Kidney epithelial cell (primary cell): ENCODE measurements at regions not wholly inside any gene's neighbourhood (a gene's known extent, or its start where the extent isn't known, plus 50 kb on each side); places are given as distances from the start of the nearest gene placed in this dataset.
"Not testable (repeated sequence)": the region's sequence is repeated elsewhere in the genome, so short reads cannot be mapped to it uniquely, and the experiment has no call there.

Experiments
- DNase-seq: peaks from one replicate; pipeline ENCODE4 v3.0.0-alpha.2; 2010; ENCODE audit warnings: low read depth
- H3K27me3 ChIP-seq: 2 replicates; pipeline ENCODE4 v1.6.0; 2011; ENCODE audit warnings: low read length; ENCODE audit not compliant: control insufficient read depth, insufficient read depth
- H3K36me3 ChIP-seq: 2 replicates; pipeline ENCODE4 v1.5.1; 2011; ENCODE audit warnings: low read length; ENCODE audit not compliant: control insufficient read depth, insufficient read depth
- H3K4me3 ChIP-seq: 2 replicates; pipeline ENCODE4 v1.5.1; 2011; ENCODE audit warnings: low read depth, mild to moderate bottlenecking, control low read depth, low read length
- CTCF ChIP-seq: IDR thresholded peaks from 2 replicates; pipeline ENCODE4 v1.5.1; 2011; ENCODE audit warnings: mild to moderate bottlenecking, moderate library complexity, low read length, control low read depth, inconsistent platforms; ENCODE audit not compliant: insufficient read depth, poor library complexity, severe bottlenecking

- no peaks in the 10 kb centered on the region for H3K27me3 ChIP-seq
- TF ChIP-seq CTCF, result no peak
- no peak overlapping the region for H3K4me3 ChIP-seq
- H3K36me3 ChIP-seq, result no peaks in the 10 kb centered on the region
- no peak for DNase-seq
Measured at GRCh38 chr13:60671386-60671785, 274.4 kb downstream of the TDRD3 start.

- H3K36me3 ChIP-seq, result no peaks in the 10 kb centered on the region
- H3K4me3 ChIP-seq, result no peak overlapping the region
- no peak for TF ChIP-seq CTCF
- no peaks in the 10 kb centered on the region for H3K27me3 ChIP-seq
- no peak for DNase-seq
Measured at GRCh38 chr13:60663788-60664187, 266.8 kb downstream of the TDRD3 start.

GRCh38 chr13:60662595-60662994 is 265.6 kb downstream of the TDRD3 start:
- no peak for DNase-seq
- TF ChIP-seq CTCF, result no peak
- Histone ChIP-seq H3K27me3 (no peaks in the 10 kb centered on the region), H3K36me3 (no peaks in the 10 kb centered on the region), H3K4me3 (no peak overlapping the region)

- Histone ChIP-seq H3K4me3 (no peak overlapping the region), H3K27me3 (no peaks in the 10 kb centered on the region), H3K36me3 (no peaks in the 10 kb centered on the region)
- no peak for TF ChIP-seq CTCF
- no peak for DNase-seq
Measured at GRCh38 chr13:60661521-60661920, 264.5 kb downstream of the TDRD3 start.

GRCh38 chr13:60657586-60657985 is 260.6 kb downstream of the TDRD3 start:
- not testable (repeated sequence) for H3K36me3 ChIP-seq, DNase-seq, H3K27me3 ChIP-seq, H3K4me3 ChIP-seq

- no peak for DNase-seq
- H3K4me3 ChIP-seq, result no peak overlapping the region
- no peak for TF ChIP-seq CTCF
- H3K27me3 ChIP-seq, result no peaks in the 10 kb centered on the region
- H3K36me3 ChIP-seq, result no peaks in the 10 kb centered on the region
Measured at GRCh38 chr13:60655256-60655655, 258.2 kb downstream of the TDRD3 start.
